ENCODE measurements at regions not wholly inside any gene's neighbourhood (a gene's known extent, or its start where the extent isn't known, plus 50 kb on each side); places are given as distances from the start of the nearest gene placed in this dataset.

DNA sequence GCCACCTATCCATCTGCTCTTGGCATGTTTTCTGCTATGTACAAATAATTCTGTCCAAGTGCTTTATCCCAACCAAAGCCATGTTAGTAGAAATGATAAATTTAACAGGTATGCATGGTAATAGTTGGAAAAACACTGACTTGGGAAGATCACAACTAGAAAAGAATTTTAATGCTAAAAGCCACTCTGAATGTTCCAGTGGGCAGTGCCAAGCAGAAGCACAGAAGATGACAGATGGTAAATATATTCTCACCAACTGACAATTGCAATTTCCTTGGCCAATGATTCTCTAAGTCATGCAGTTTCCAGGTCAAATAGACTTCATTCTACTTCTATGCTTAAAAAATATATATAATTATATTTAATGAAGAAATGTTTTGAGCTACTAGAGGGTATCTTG, 83.6 kb upstream of the SEMA3C start:
- no peaks in the 10 kb centered on the region for H3K9me3 ChIP-seq (ENCODE audit: control insufficient read depth, insufficient read depth, low read depth, low read length)
- H3K4me1 ChIP-seq (ENCODE audit: control insufficient read depth, insufficient read depth, low read length): no peaks in the 10 kb centered on the region
- no peak overlapping the region for H3K27ac ChIP-seq (ENCODE audit: extremely low read depth, low read depth, low read length)
- no peak for TF ChIP-seq ZNF391 (tag by site-specific recombination; IDR thresholded peaks at IDR 0.05; ENCODE audit: borderline replicate concordance, low read depth)
- TF ChIP-seq, protein P1, sequence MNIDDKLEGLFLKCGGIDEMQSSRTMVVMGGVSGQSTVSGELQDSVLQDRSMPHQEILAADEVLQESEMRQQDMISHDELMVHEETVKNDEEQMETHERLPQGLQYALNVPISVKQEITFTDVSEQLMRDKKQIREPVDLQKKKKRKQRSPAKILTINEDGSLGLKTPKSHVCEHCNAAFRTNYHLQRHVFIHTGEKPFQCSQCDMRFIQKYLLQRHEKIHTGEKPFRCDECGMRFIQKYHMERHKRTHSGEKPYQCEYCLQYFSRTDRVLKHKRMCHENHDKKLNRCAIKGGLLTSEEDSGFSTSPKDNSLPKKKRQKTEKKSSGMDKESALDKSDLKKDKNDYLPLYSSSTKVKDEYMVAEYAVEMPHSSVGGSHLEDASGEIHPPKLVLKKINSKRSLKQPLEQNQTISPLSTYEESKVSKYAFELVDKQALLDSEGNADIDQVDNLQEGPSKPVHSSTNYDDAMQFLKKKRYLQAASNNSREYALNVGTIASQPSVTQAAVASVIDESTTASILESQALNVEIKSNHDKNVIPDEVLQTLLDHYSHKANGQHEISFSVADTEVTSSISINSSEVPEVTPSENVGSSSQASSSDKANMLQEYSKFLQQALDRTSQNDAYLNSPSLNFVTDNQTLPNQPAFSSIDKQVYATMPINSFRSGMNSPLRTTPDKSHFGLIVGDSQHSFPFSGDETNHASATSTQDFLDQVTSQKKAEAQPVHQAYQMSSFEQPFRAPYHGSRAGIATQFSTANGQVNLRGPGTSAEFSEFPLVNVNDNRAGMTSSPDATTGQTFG (tag by site-specific recombination; IDR thresholded peaks at IDR 0.05; ENCODE audit: borderline replicate concordance): no peak
- TF ChIP-seq, protein P2, sequence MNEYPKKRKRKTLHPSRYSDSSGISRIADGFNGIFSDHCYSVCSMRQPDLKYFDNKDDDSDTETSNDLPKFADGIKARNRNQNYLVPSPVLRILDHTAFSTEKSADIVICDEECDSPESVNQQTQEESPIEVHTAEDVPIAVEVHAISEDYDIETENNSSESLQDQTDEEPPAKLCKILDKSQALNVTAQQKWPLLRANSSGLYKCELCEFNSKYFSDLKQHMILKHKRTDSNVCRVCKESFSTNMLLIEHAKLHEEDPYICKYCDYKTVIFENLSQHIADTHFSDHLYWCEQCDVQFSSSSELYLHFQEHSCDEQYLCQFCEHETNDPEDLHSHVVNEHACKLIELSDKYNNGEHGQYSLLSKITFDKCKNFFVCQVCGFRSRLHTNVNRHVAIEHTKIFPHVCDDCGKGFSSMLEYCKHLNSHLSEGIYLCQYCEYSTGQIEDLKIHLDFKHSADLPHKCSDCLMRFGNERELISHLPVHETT (tag by site-specific recombination; IDR thresholded peaks at IDR 0.05): no peak
- TF ChIP-seq ZNF76 (tag by site-specific recombination; IDR thresholded peaks at IDR 0.05; ENCODE audit: borderline replicate concordance, low read depth): no peak
- TF ChIP-seq KLF9 (tag by site-specific recombination; IDR thresholded peaks at IDR 0.05; ENCODE audit: low read depth): no peak
- no peak for TF ChIP-seq ZNF239 (tag by site-specific recombination; IDR thresholded peaks at IDR 0.05)
- TF ChIP-seq ZBTB1 (tag by site-specific recombination; IDR thresholded peaks at IDR 0.05): no peak
- TF ChIP-seq ZNF791 (tag by site-specific recombination; IDR thresholded peaks at IDR 0.05): no peak
- TF ChIP-seq ZNF621 (tag by site-specific recombination; IDR thresholded peaks at IDR 0.05): no peak
- no peaks in the 10 kb centered on the region for H3K36me3 ChIP-seq (ENCODE audit: control insufficient read depth in 2 of 2, insufficient read depth in 1 of 2, low read length in 2 of 2)
- ChIA-PET POLR2A (no interaction called here), CTCF (interaction anchor here (0.6 kb wide), 1 partner anchor 27 kb away, joined by 3 read pairs; no protein-coding TSS in a partner anchor)
- H3K4me3 ChIP-seq (ENCODE audit: low read depth, low read length): no peak overlapping the region

- CTCF ChIA-PET: no interaction called here
- H3K4me1 ChIP-seq (ENCODE audit: control insufficient read depth, insufficient read depth, low read length): no peaks in the 10 kb centered on the region
- POLR2A ChIA-PET: no interaction called here
Measured at GRCh38 chr7:80999771-81000170, 80.9 kb upstream of the SEMA3C start.

GRCh38 chr7:80999100-80999499, 80.2 kb upstream of the SEMA3C start:
- no peaks in the 10 kb centered on the region for H3K36me3 ChIP-seq (ENCODE audit: control insufficient read depth in 2 of 2, insufficient read depth in 1 of 2, low read length in 2 of 2)
- CTCF ChIA-PET: no interaction called here
- POLR2A ChIA-PET: no interaction called here
- no peak overlapping the region for H3K27ac ChIP-seq (ENCODE audit: extremely low read depth, low read depth, low read length)
- no peak overlapping the region for H3K4me3 ChIP-seq (ENCODE audit: low read depth, low read length)
- TF ChIP-seq ZNF16 (tag by site-specific recombination; IDR thresholded peaks at IDR 0.05; ENCODE audit: low read depth) (no peak), ZNF549 (tag by site-specific recombination; IDR thresholded peaks at IDR 0.05) (no peak), ZNF174 (tag by site-specific recombination; IDR thresholded peaks at IDR 0.05) (no peak), ZBTB8A (tag by site-specific recombination; IDR thresholded peaks at IDR 0.05) (no peak), ZFP3 (tag by site-specific recombination; IDR thresholded peaks at IDR 0.05; ENCODE audit: low read depth) (no peak), ZNF48 (tag by site-specific recombination; IDR thresholded peaks at IDR 0.05) (no peak), ZNF133 (tag by site-specific recombination; IDR thresholded peaks at IDR 0.05) (no peak), KLF7 (tag by site-specific recombination; IDR thresholded peaks at IDR 0.05; ENCODE audit: borderline replicate concordance) (no peak), ZNF571 (tag by site-specific recombination; IDR thresholded peaks at IDR 0.05) (no peak), ZNF488 (tag by site-specific recombination; IDR thresholded peaks at IDR 0.05) (no peak), ZFP69B (tag by site-specific recombination; IDR thresholded peaks at IDR 0.05) (no peak), ZNF433 (tag by site-specific recombination; IDR thresholded peaks at IDR 0.05; ENCODE audit: low read depth) (no peak), ZSCAN16 (tag by site-specific recombination; IDR thresholded peaks at IDR 0.05) (no peak)
- TF ChIP-seq, protein P3, sequence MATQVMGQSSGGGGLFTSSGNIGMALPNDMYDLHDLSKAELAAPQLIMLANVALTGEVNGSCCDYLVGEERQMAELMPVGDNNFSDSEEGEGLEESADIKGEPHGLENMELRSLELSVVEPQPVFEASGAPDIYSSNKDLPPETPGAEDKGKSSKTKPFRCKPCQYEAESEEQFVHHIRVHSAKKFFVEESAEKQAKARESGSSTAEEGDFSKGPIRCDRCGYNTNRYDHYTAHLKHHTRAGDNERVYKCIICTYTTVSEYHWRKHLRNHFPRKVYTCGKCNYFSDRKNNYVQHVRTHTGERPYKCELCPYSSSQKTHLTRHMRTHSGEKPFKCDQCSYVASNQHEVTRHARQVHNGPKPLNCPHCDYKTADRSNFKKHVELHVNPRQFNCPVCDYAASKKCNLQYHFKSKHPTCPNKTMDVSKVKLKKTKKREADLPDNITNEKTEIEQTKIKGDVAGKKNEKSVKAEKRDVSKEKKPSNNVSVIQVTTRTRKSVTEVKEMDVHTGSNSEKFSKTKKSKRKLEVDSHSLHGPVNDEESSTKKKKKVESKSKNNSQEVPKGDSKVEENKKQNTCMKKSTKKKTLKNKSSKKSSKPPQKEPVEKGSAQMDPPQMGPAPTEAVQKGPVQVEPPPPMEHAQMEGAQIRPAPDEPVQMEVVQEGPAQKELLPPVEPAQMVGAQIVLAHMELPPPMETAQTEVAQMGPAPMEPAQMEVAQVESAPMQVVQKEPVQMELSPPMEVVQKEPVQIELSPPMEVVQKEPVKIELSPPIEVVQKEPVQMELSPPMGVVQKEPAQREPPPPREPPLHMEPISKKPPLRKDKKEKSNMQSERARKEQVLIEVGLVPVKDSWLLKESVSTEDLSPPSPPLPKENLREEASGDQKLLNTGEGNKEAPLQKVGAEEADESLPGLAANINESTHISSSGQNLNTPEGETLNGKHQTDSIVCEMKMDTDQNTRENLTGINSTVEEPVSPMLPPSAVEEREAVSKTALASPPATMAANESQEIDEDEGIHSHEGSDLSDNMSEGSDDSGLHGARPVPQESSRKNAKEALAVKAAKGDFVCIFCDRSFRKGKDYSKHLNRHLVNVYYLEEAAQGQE (tag by site-specific recombination; IDR thresholded peaks at IDR 0.05): no peak
- no peaks in the 10 kb centered on the region for H3K9me3 ChIP-seq (ENCODE audit: control insufficient read depth, insufficient read depth, low read depth, low read length)
- H3K4me1 ChIP-seq (ENCODE audit: control insufficient read depth, insufficient read depth, low read length): no peaks in the 10 kb centered on the region

More at GRCh38 chr7:80999771-81000170, 80.9 kb upstream of the SEMA3C start:
- Histone ChIP-seq H3K4me3 (ENCODE audit: low read depth, low read length) (no peak overlapping the region), H3K9me3 (ENCODE audit: control insufficient read depth, insufficient read depth, low read depth, low read length) (no peaks in the 10 kb centered on the region), H3K36me3 (ENCODE audit: control insufficient read depth in 2 of 2, insufficient read depth in 1 of 2, low read length in 2 of 2) (no peaks in the 10 kb centered on the region), H3K27ac (ENCODE audit: extremely low read depth, low read depth, low read length) (no peak overlapping the region)
- TF ChIP-seq ZXDB (tag by site-specific recombination; IDR thresholded peaks at IDR 0.05) (no peak), ZNF366 (tag by site-specific recombination; conservative IDR thresholded peaks at IDR 0.05) (no peak), ZNF155 (tag by site-specific recombination; IDR thresholded peaks at IDR 0.05) (no peak)
